Mammary epithelial cell (primary cell): ENCODE measurements at regions not wholly inside any gene's neighbourhood (a gene's known extent, or its start where the extent isn't known, plus 50 kb on each side); places are given as distances from the start of the nearest gene placed in this dataset.

ENCODE experiments used
- CTCF ChIP-seq, 2 donors: IDR thresholded peaks in 1 of 2; conservative IDR thresholded peaks in 1 of 2; 2 replicates each; pipeline ENCODE4 v1.5.1; 2011 to 2012; ENCODE audit warnings: inconsistent platforms in 2 of 2, low read length in 2 of 2, mild to moderate bottlenecking in 2 of 2, control low read depth in 1 of 2, low read depth in 1 of 2; ENCODE audit not compliant: insufficient read depth in 1 of 2; ENCODE audit errors: extremely low read depth in 1 of 2
- EZH2 ChIP-seq: IDR thresholded peaks from 2 replicates; pipeline ENCODE4 v1.6.1; 2012; ENCODE audit warnings: low read length, inconsistent platforms, borderline replicate concordance

GRCh38 chr6:144855375-144855774, 570.2 kb downstream of the UTRN start:
- TF ChIP-seq CTCF (conservative IDR thresholded peaks at IDR 0.05 in 1 of 2, IDR thresholded peaks at IDR 0.05 in 1 of 2; ENCODE audit: extremely low read depth in 1 of 2, insufficient read depth in 1 of 2, low read depth in 1 of 2, low read length in 2 of 2) (no peak), EZH2 (no peak)
